PC-9 (cell line): ENCODE measurements at regions not wholly inside any gene's neighbourhood (a gene's known extent, or its start where the extent isn't known, plus 50 kb on each side); places are given as distances from the start of the nearest gene placed in this dataset.
A peak's percentile ranks its signal among the peaks of the same experiment; 100 is the strongest.

Experiments used
- BruUV-seq: library from RNA; stranded (reverse); fragments of 400-500 nt; replicated peaks from 2 replicates; lab custom pipeline; 2021; lab: Mats Ljungman, UMichigan
- CTCF ChIA-PET: fragments of 300-600 bp; sonication (Branson Sonifier 250); formaldehyde crosslinking; loops from one replicate; lab custom pipeline; 2022; ENCODE audit warnings: antibody characterized with exemption; lab: Charles Lee
- POLR2A ChIA-PET: fragments of 300-600 bp; sonication (Branson Sonifier 250); formaldehyde crosslinking; loops from one replicate; lab custom pipeline; 2022; ENCODE audit warnings: antibody characterized with exemption; ENCODE audit not compliant: unreplicated experiment; lab: Charles Lee
- DNase-seq, 2 experiments: peaks; one replicate each; pipeline versions ENCODE4 v3.0.0 to v3.0.0-alpha.2; 2015 to 2022; ENCODE audit warnings: mixed read lengths in 1 of 2
- H2AFZ ChIP-seq: fragments of 200-600 bp; sonication (generic); 2 replicates; pipeline ENCODE4 v1.8.1; 2017; ENCODE audit warnings: antibody characterized with exemption
- H3F3A ChIP-seq: fragments of 200-600 bp; sonication (generic); 2 replicates; pipeline ENCODE4 v1.8.1; 2017; ENCODE audit warnings: antibody characterized with exemption, mild to moderate bottlenecking, low read depth; ENCODE audit not compliant: insufficient read depth
- H3K27ac ChIP-seq: fragments of 200-600 bp; sonication (generic); 2 replicates; pipeline ENCODE4 v1.6.1; 2016; ENCODE audit warnings: mixed run types
- H3K27me3 ChIP-seq: fragments of 200-600 bp; sonication (generic); 2 replicates; pipeline ENCODE4 v1.6.1; 2016; ENCODE audit warnings: low read depth, mixed run types; ENCODE audit not compliant: insufficient read depth
- H3K36me3 ChIP-seq: fragments of 200-600 bp; sonication (generic); 2 replicates; pipeline ENCODE4 v1.6.1; 2016; ENCODE audit warnings: low read depth, mixed run types
- H3K4me1 ChIP-seq: fragments of 200-600 bp; sonication (generic); replicated peaks from 2 replicates; pipeline ENCODE4 v1.6.1; 2016; ENCODE audit warnings: mixed run types; ENCODE audit not compliant: insufficient read depth
- H3K4me2 ChIP-seq: fragments of 200-600 bp; sonication (generic); 2 replicates; pipeline ENCODE4 v1.6.1; 2017; ENCODE audit warnings: mixed run types
- H3K4me3 ChIP-seq: fragments of 200-600 bp; sonication (generic); 2 replicates; pipeline ENCODE4 v1.6.1; 2016; ENCODE audit warnings: mixed run types
- H3K79me2 ChIP-seq: fragments of 200-600 bp; sonication (generic); 2 replicates; pipeline ENCODE4 v1.6.1; 2017; ENCODE audit warnings: low read depth, mixed run types
- H3K9me2 ChIP-seq: fragments of 200-600 bp; sonication (generic); 2 replicates; pipeline ENCODE4 v1.8.1; 2017; ENCODE audit warnings: mild to moderate bottlenecking; ENCODE audit not compliant: insufficient read depth
- H3K9me3 ChIP-seq: fragments of 200-600 bp; sonication (generic); 2 replicates; pipeline ENCODE4 v1.8.1; 2016; ENCODE audit warnings: low read depth; ENCODE audit not compliant: insufficient read depth
- H4K20me1 ChIP-seq: fragments of 200-600 bp; sonication (generic); 2 replicates; pipeline ENCODE4 v1.8.1; 2017; ENCODE audit not compliant: insufficient read depth
- CTCF ChIP-seq: fragments of 200-600 bp; sonication (generic); conservative IDR thresholded peaks from 2 replicates; pipeline ENCODE4 v1.6.1; 2017; ENCODE audit warnings: mixed run types, antibody characterized with exemption, mild to moderate bottlenecking, moderate library complexity
- EZH2 ChIP-seq: fragments of 200-600 bp; sonication (generic); IDR thresholded peaks from 2 replicates; pipeline ENCODE4 v1.8.0; 2017; ENCODE audit warnings: antibody characterized with exemption, low read depth
- intact Hi-C: fragments of 100-400 bp; cut with micrococcal nuclease; formaldehyde crosslinking; loops from one replicate; pipeline ENCODE4 v1.10.0; 2022; ENCODE audit not compliant: unreplicated experiment

DNA sequence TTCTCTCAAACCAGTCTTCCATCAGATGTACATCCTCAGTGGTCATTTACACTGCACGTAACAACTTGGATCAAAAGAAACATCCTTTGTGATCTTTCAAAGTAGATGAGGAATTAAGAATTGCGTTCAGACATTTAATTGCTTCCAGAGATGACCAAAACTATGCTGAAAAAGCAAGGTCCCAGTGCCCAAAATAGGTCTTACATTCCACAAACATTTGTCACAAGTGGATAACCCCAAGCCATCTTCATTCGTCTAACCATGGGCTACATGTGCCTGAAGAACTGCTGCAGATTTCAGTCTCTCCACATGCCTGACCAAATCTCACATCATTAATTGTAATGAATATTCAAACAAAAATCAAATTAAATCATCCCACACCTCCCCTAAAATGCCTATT lies 273.6 kb downstream of the SHOX2 start:
- no peak for DNase-seq
- H3K79me2 ChIP-seq, result no peaks in the 10 kb centered on the region
- no TSS peak for BruUV-seq
- intact Hi-C loops, result no loop called here
- H4K20me1 ChIP-seq, result no peaks in the 10 kb centered on the region
- H2AFZ ChIP-seq, result 0 out of 2 replicates have a peak overlapping the region, but pooled peaks have one; percentile 12
- no peaks in the 10 kb centered on the region for H3F3A ChIP-seq
- ChIA-PET POLR2A (no interaction called here), CTCF (no interaction called here)
- H3K4me2 ChIP-seq, result no peak overlapping the region
- TF ChIP-seq CTCF, result no peak
- no peak for TF ChIP-seq EZH2
- no peaks in the 10 kb centered on the region for H3K36me3 ChIP-seq
- no peak overlapping the region for H3K27ac ChIP-seq
- no peak overlapping the region for H3K4me3 ChIP-seq
- H3K27me3 ChIP-seq, result no peaks in the 10 kb centered on the region
- H3K9me2 ChIP-seq, result 0 out of 2 replicates have a peak, but pooled peaks cover 3% of the 10 kb centered on the region
- H3K9me3 ChIP-seq, result no peaks in the 10 kb centered on the region
- no peaks in the 10 kb centered on the region for H3K4me1 ChIP-seq

GRCh38 chr3:157830556-157831236 lies 275.5 kb downstream of the SHOX2 start:
- Histone ChIP-seq H3K9me2 (no peaks in the 10 kb centered on the region), H3K4me2 (no peak overlapping the region), H3F3A (no peaks in the 10 kb centered on the region), H4K20me1 (no peaks in the 10 kb centered on the region), H3K36me3 (no peaks in the 10 kb centered on the region), H3K9me3 (no peaks in the 10 kb centered on the region), H3K4me1 (no peaks in the 10 kb centered on the region), H3K79me2 (no peaks in the 10 kb centered on the region), H3K27me3 (no peaks in the 10 kb centered on the region), H3K4me3 (no peak overlapping the region), H3K27ac (no peak overlapping the region), H2AFZ (peak overlapping the region; percentile 31; the same call in 1 of the 2 replicates)
- ChIA-PET POLR2A (no interaction called here), CTCF (no interaction called here)
- no TSS peak for BruUV-seq
- DNase-seq, result no peak
- intact Hi-C loops, result no loop called here
- no peak for TF ChIP-seq CTCF
- TF ChIP-seq EZH2, result no peak

DNA sequence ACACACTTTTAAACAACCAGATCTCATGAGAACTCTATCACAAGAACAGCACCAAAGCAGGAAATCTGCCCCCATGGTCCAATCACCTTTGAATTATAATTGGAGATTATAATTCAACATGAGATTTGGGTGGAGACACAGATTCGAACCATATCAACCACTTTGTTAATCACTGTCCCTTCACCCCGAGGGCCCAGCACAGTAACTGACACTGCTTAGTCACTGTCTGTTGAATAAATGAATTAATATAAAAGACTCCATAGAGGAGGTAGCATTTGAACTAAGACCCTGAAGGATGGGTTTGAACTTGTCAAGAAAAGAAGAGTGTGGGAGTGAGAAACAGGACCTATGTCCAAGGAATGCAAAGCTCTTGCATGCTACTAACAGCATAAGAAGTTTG lies 276.4 kb downstream of the SHOX2 start:
- Histone ChIP-seq H4K20me1 (no peaks in the 10 kb centered on the region), H3K9me2 (no peaks in the 10 kb centered on the region), H3K4me3 (no peak overlapping the region), H3F3A (no peaks in the 10 kb centered on the region), H3K79me2 (no peaks in the 10 kb centered on the region), H3K36me3 (no peaks in the 10 kb centered on the region), H3K4me1 (no peaks in the 10 kb centered on the region), H2AFZ (no peak overlapping the region), H3K4me2 (no peak overlapping the region), H3K27me3 (no peaks in the 10 kb centered on the region), H3K9me3 (no peaks in the 10 kb centered on the region), H3K27ac (no peak overlapping the region)
- ChIA-PET POLR2A (no interaction called here), CTCF (no interaction called here)
- no TSS peak for BruUV-seq
- no peak for DNase-seq
- intact Hi-C loops, result no loop called here
- no peak for TF ChIP-seq CTCF
- TF ChIP-seq EZH2, result no peak
